ENCODE measurements at regions not wholly inside any gene's neighbourhood (a gene's known extent, or its start where the extent isn't known, plus 50 kb on each side); places are given as distances from the start of the nearest gene placed in this dataset.

DNA sequence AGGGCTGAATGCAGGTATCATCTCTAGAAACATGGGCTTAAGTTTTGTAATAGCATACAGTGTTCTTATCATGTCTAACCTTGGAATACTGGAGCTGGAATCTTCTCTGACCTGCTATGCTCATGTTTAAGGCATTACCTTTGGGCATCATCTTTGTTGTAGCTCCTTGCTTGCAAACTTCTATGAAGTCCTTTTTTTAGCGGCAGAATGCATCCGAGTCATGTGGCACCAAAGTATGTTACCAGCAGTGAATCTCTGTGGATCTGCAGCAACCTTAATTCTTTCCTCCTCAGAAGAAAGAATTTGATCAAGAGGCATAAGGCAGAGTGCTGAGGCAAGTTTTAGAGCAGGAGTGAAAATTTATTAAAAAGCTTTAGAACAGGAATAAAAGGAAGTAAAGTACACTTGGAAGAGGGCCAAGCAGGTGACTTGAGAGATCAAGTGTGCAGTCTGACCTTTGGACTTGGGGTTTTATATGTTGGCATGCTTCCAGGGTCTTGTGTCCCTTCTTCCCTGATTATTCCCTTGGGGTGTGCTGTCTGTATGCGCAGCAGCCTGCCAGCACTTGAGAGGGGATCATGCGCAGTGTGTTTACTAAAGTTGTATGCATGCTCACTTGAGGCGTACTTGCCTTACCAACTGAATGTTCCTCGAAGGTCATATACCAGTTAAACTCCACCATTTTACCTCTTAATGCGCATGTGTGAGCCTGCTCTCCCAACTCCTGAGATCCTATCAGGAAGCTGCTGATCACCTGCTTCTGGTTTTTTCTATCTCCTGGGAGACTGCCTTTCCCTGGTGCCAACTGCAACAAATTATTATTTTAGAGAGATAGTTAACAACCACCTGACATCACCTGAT, 115.5 kb downstream of the LACC1 start:
- no peaks in the 10 kb centered on the region for H3K9me3 ChIP-seq (ENCODE audit: low read depth)
- H3K79me2 ChIP-seq (ENCODE audit: insufficient read depth): no peaks in the 10 kb centered on the region
- no peak overlapping the region for H3K27ac ChIP-seq
- no peaks in the 10 kb centered on the region for H3K36me3 ChIP-seq (ENCODE audit: low read depth)
- H3K9ac ChIP-seq: no peak overlapping the region
- no peak for TF ChIP-seq EZH2phosphoT487 (IDR thresholded peaks at IDR 0.05; ENCODE audit: insufficient read depth, low read depth)
- no peak for TF ChIP-seq EZH2 (IDR thresholded peaks at IDR 0.05; ENCODE audit: insufficient read depth, poor library complexity, severe bottlenecking)
- no peaks in the 10 kb centered on the region for H4K20me1 ChIP-seq (ENCODE audit: insufficient read depth)
- no peak overlapping the region for H2AFZ ChIP-seq
- 73 to 79% methylated on average over 7 of the region's 7 CpGs for WGBS, 2 experiments (ENCODE audit: low coverage in 1 of 2, low lambda C conversion rate in 2 of 2, missing lambda C conversion rate in 2 of 2)
- no peak for DNase-seq
- H3F3A ChIP-seq (ENCODE audit: insufficient read depth): no peaks in the 10 kb centered on the region
- in situ Hi-C loops (cut with MboI): no loop called here
- H3K27me3 ChIP-seq (replicated peaks; ENCODE audit: insufficient read depth): peaks cover 54% of the 10 kb centered on the region
- no peaks in the 10 kb centered on the region for H3K9me2 ChIP-seq (ENCODE audit: insufficient read depth)
- H3K4me1 ChIP-seq (ENCODE audit: insufficient read depth): no peaks in the 10 kb centered on the region
- no peak overlapping the region for H3K4me2 ChIP-seq (ENCODE audit: unreplicated experiment)
- H3K4me3 ChIP-seq: no peak overlapping the region

DNA sequence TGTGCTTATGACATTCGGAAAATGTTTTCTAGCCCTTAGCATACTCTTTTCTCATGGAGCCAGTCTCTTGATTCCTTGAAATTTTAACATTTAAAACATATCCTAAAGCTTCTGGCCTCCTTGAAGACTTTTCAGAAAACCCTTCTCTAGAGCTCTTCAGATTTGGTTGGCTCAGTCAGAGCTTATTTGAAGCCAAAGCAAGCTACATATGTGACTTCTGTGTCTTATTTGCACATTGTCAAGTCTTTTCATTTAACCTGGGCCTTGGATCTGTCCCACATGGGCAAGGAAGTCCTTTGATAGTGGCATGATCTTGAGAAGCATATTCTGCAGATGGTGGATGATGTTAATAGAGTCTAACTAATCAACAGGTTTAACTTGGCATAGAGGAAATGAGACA, 116.5 kb downstream of the LACC1 start:
- Histone ChIP-seq H3F3A (ENCODE audit: insufficient read depth) (no peaks in the 10 kb centered on the region), H3K9me3 (ENCODE audit: low read depth) (no peaks in the 10 kb centered on the region), H3K4me2 (ENCODE audit: unreplicated experiment) (no peak overlapping the region), H3K36me3 (ENCODE audit: low read depth) (no peaks in the 10 kb centered on the region), H3K9ac (no peak overlapping the region), H4K20me1 (ENCODE audit: insufficient read depth) (no peaks in the 10 kb centered on the region), H3K4me3 (no peak overlapping the region), H3K4me1 (ENCODE audit: insufficient read depth) (no peaks in the 10 kb centered on the region), H2AFZ (no peak overlapping the region), H3K79me2 (ENCODE audit: insufficient read depth) (no peaks in the 10 kb centered on the region), H3K27me3 (replicated peaks; ENCODE audit: insufficient read depth) (peaks cover 44% of the 10 kb centered on the region), H3K27ac (no peak overlapping the region), H3K9me2 (ENCODE audit: insufficient read depth) (no peaks in the 10 kb centered on the region)
- no peak for DNase-seq
- in situ Hi-C loops (cut with MboI): no loop called here
- TF ChIP-seq EZH2 (IDR thresholded peaks at IDR 0.05; ENCODE audit: insufficient read depth, poor library complexity, severe bottlenecking) (no peak), EZH2phosphoT487 (IDR thresholded peaks at IDR 0.05; ENCODE audit: insufficient read depth, low read depth) (no peak)
- WGBS, 2 experiments (ENCODE audit: low coverage in 1 of 2, low lambda C conversion rate in 2 of 2, missing lambda C conversion rate in 2 of 2): 33 to 37% methylated on average over 1 of the region's 1 CpG

DNA sequence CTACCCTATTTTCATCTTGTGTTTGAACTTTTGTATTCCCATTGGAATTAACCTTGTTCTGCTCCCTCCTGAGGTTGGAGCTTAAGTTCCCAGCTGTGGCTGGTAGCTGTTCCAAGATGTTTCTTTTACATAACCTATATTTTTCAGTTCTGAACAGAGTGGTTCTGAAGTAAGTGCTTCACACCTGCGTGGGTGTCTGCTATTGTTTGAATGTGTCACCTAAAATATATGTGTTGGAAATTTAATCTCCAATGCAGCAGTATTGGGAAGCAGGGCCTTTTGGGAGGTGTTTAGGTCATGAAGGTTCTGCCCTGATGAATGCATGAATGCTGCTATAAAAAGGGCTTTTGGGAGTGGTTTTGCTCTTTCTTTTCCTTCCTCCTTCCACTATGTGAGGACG, 123.8 kb downstream of the LACC1 start:
- Histone ChIP-seq H3K9me3 (ENCODE audit: low read depth) (no peaks in the 10 kb centered on the region), H3K4me3 (no peak overlapping the region), H3K79me2 (ENCODE audit: insufficient read depth) (no peaks in the 10 kb centered on the region), H3K4me1 (ENCODE audit: insufficient read depth) (peaks cover 4% of the 10 kb centered on the region; the same call in 1 of the 2 replicates), H3K9me2 (ENCODE audit: insufficient read depth) (no peaks in the 10 kb centered on the region), H3K27ac (no peak overlapping the region), H3K9ac (no peak overlapping the region), H4K20me1 (ENCODE audit: insufficient read depth) (no peaks in the 10 kb centered on the region), H3K36me3 (ENCODE audit: low read depth) (no peaks in the 10 kb centered on the region), H3K4me2 (ENCODE audit: unreplicated experiment) (no peak overlapping the region), H2AFZ (no peak overlapping the region), H3K27me3 (replicated peaks; ENCODE audit: insufficient read depth) (peaks cover 1% of the 10 kb centered on the region; the same call in 1 of the 2 replicates), H3F3A (ENCODE audit: insufficient read depth) (no peaks in the 10 kb centered on the region)
- in situ Hi-C loops (cut with MboI): no loop called here
- WGBS, 2 experiments (ENCODE audit: low coverage in 1 of 2, low lambda C conversion rate in 2 of 2, missing lambda C conversion rate in 2 of 2): 41 to 43% methylated on average over 2 of the region's 2 CpGs
- DNase-seq: no peak
- TF ChIP-seq EZH2 (IDR thresholded peaks at IDR 0.05; ENCODE audit: insufficient read depth, poor library complexity, severe bottlenecking) (no peak), EZH2phosphoT487 (IDR thresholded peaks at IDR 0.05; ENCODE audit: insufficient read depth, low read depth) (no peak)

DNA sequence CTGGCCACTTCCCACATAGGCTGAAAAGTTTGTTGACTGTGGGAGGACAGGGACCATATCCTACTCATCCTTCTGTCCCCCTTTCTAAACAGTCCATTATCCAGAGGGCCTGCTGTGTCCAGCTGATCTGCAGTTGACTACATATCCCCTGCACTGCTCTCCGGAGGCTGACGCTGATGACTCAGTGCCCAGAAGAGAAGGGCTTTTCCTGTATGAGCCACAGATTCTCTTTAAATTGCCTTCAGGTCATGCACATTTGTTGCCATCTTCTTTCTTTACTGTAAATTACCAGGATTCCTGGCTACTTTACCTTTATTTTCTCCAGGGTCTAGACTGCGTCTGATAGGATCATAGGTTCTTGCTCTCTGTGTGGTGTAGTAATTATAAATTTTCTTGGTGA, 125.2 kb downstream of the LACC1 start:
- H3K9me2 ChIP-seq (ENCODE audit: insufficient read depth): no peaks in the 10 kb centered on the region
- DNase-seq: peak; percentile 68
- no peak for TF ChIP-seq EZH2 (IDR thresholded peaks at IDR 0.05; ENCODE audit: insufficient read depth, poor library complexity, severe bottlenecking)
- no peak for TF ChIP-seq EZH2phosphoT487 (IDR thresholded peaks at IDR 0.05; ENCODE audit: insufficient read depth, low read depth)

More for the DNA sequence above, 125.2 kb downstream of the LACC1 start:
- H3F3A ChIP-seq (ENCODE audit: insufficient read depth): no peaks in the 10 kb centered on the region
- H3K9me3 ChIP-seq (ENCODE audit: low read depth): no peaks in the 10 kb centered on the region
- in situ Hi-C loops (cut with MboI): no loop called here
- H3K27me3 ChIP-seq (replicated peaks; ENCODE audit: insufficient read depth): no peaks in the 10 kb centered on the region
- H3K4me3 ChIP-seq: no peak overlapping the region
- no peak overlapping the region for H2AFZ ChIP-seq
- H4K20me1 ChIP-seq (ENCODE audit: insufficient read depth): no peaks in the 10 kb centered on the region
- H3K4me2 ChIP-seq (ENCODE audit: unreplicated experiment): no peak overlapping the region
- H3K27ac ChIP-seq: no peak overlapping the region
- no peak overlapping the region for H3K9ac ChIP-seq
- 33 to 40% methylated on average over 3 of the region's 3 CpGs for WGBS, 2 experiments (ENCODE audit: low coverage in 1 of 2, low lambda C conversion rate in 2 of 2, missing lambda C conversion rate in 2 of 2)
- H3K79me2 ChIP-seq (ENCODE audit: insufficient read depth): no peaks in the 10 kb centered on the region
- no peaks in the 10 kb centered on the region for H3K36me3 ChIP-seq (ENCODE audit: low read depth)
- H3K4me1 ChIP-seq (ENCODE audit: insufficient read depth): peaks cover 4% of the 10 kb centered on the region; the same call in 1 of the 2 replicates

All from GM23248 (cell line).